Spleen (tissue), 11 donors: ENCODE measurements at regions not wholly inside any gene's neighbourhood (a gene's known extent, or its start where the extent isn't known, plus 50 kb on each side); places are given as distances from the start of the nearest gene placed in this dataset.

ENCODE experiments used
- DNase-seq: peaks from one replicate; pipeline ENCODE4 v3.0.0-alpha.2; 2020
- H3K27ac ChIP-seq, 8 donors: fragments of 200-600 bp; sonication (generic) in 7 of 8; 1 replicate in 4 of 8; 2 replicates in 4 of 8; pipeline versions ENCODE4 v1.5.0 to v1.8.0; 2016 to 2021; ENCODE audit warnings: inconsistent platforms in 4 of 8, mild to moderate bottlenecking in 4 of 8, moderate library complexity in 1 of 8
- H3K27me3 ChIP-seq, 7 donors: fragments of 200-600 bp; sonication (generic) in 6 of 7; replicated peaks in 1 of 7; 1 replicate in 4 of 7; 2 replicates in 3 of 7; pipeline versions ENCODE4 v1.5.0 to v1.8.0; 2016 to 2021; ENCODE audit warnings: inconsistent platforms in 3 of 7, mild to moderate bottlenecking in 1 of 7
- H3K36me3 ChIP-seq, 6 donors: fragments of 200-600 bp; sonication (generic) in 5 of 6; 1 replicate in 4 of 6; 2 replicates in 2 of 6; pipeline versions ENCODE4 v1.5.0 to v1.8.0; 2016 to 2021; ENCODE audit warnings: inconsistent platforms in 2 of 6
- H3K4me1 ChIP-seq, 6 donors: fragments of 200-600 bp; sonication (generic) in 5 of 6; 1 replicate in 3 of 6; 2 replicates in 3 of 6; pipeline versions ENCODE4 v1.5.0 to v1.8.0; 2016 to 2021; ENCODE audit warnings: inconsistent platforms in 3 of 6
- H3K4me3 ChIP-seq, 8 donors: fragments of 200-600 bp; sonication (generic) in 7 of 8; 1 replicate in 4 of 8; 2 replicates in 4 of 8; pipeline versions ENCODE4 v1.5.0 to v1.8.0; 2016 to 2021; ENCODE audit warnings: inconsistent platforms in 4 of 8, mild to moderate bottlenecking in 4 of 8, moderate library complexity in 2 of 8
- H3K9me3 ChIP-seq, 8 donors: fragments of 200-600 bp; sonication (generic) in 7 of 8; 1 replicate in 4 of 8; 2 replicates in 4 of 8; pipeline versions ENCODE4 v1.5.0 to v1.8.0; 2016 to 2021; ENCODE audit warnings: inconsistent platforms in 4 of 8
- POLR2A ChIP-seq, 3 donors: fragments of 450-650 bp; IDR thresholded peaks; one replicate each; pipeline ENCODE4 v1.5.1; 2017; ENCODE audit warnings: antibody characterized with exemption in 3 of 3, mild to moderate bottlenecking in 1 of 3
- POLR2AphosphoS5 ChIP-seq, 3 donors: sonication (generic); formaldehyde crosslinking; IDR thresholded peaks; one replicate each; pipeline ENCODE4 v1.5.1; 2017; ENCODE audit warnings: antibody characterized with exemption in 3 of 3
- WGBS, 5 donors: extraction: QIAGEN DNeasy Blood & Tissue Kit in 3 of 5; methylation state at CpG; one replicate each; pipeline versions ENCODE4 v1.1.5 to v1.1.7; 2013 to 2018; 5-methylcytosine and 5-hydroxymethylcytosine counted together
- intact Hi-C: fragments of 100-400 bp; cut with DNase I; formaldehyde crosslinking; loops from one replicate; pipeline ENCODE4 v1.15.0; 2023; ENCODE audit warnings: low total_unique reads
- TF ChIP-seq, protein P1 (sequence below), 11 experiments: fragments of 200-600 bp in 7 of 11; fragments of 450-650 bp in 4 of 11; sonication (generic) in 4 of 11; IDR thresholded peaks in 8 of 11; conservative IDR thresholded peaks in 3 of 11; 1 replicate in 7 of 11; 2 replicates in 4 of 11; pipeline versions ENCODE4 v1.4.0 to v1.8.0; 2016 to 2021; ENCODE audit warnings: antibody characterized with exemption in 11 of 11, inconsistent platforms in 4 of 11, mild to moderate bottlenecking in 1 of 11
- donor health status: healthy with polysubstance abuse.
- donor health status: DM: no; HTN: no; CAD: no; lungs with moderate emphysema.
- donor health status: DM: no; HTN: no; CAD: no.
- donor health status: Bipolar disorder and iron deficiency.
- donor health status: healthy.
- donor health status: DM: no; HTN: no; CAD: no.
- donor health status: DM: yes; HTN: yes; CAD: no.

DNA sequence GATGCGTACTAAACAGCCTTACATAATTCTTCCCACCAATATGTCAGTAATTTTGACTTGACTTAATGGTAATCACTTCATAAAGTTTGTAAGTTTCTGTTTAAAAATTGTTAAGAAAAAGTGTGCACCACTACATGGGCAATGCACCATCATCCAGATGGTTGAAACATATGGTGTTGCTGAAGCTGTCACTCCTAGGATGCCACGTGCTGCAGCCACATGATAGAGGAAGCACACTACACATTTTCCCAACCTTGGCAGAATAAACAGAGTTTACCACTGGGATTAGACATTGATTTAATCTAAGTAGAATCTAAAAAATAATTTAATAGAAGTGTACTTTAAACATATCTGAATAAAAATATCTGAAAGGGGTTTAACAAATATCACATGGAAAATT is 1209.9 kb downstream of the NSUN3 start:
- no peak for TF ChIP-seq POLR2A (IDR thresholded peaks at IDR 0.05)
- no peak for TF ChIP-seq POLR2AphosphoS5 (IDR thresholded peaks at IDR 0.05)
- TF ChIP-seq, protein P1, sequence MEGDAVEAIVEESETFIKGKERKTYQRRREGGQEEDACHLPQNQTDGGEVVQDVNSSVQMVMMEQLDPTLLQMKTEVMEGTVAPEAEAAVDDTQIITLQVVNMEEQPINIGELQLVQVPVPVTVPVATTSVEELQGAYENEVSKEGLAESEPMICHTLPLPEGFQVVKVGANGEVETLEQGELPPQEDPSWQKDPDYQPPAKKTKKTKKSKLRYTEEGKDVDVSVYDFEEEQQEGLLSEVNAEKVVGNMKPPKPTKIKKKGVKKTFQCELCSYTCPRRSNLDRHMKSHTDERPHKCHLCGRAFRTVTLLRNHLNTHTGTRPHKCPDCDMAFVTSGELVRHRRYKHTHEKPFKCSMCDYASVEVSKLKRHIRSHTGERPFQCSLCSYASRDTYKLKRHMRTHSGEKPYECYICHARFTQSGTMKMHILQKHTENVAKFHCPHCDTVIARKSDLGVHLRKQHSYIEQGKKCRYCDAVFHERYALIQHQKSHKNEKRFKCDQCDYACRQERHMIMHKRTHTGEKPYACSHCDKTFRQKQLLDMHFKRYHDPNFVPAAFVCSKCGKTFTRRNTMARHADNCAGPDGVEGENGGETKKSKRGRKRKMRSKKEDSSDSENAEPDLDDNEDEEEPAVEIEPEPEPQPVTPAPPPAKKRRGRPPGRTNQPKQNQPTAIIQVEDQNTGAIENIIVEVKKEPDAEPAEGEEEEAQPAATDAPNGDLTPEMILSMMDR (IDR thresholded peaks at IDR 0.05 in 8 of 11, conservative IDR thresholded peaks at IDR 0.05 in 3 of 11), result no peak
- H3K27me3 ChIP-seq, result no peaks in the 10 kb centered on the region
- H3K9me3 ChIP-seq, result no peaks in the 10 kb centered on the region
- H3K4me3 ChIP-seq, result no peak overlapping the region
- 71 to 84% (median 82%) methylated on average over 2 of the region's 2 CpGs for WGBS, 5 donors
- H3K36me3 ChIP-seq, result no peaks in the 10 kb centered on the region
- no peak overlapping the region for H3K27ac ChIP-seq
- intact Hi-C loops, result no loop called here
- H3K4me1 ChIP-seq, result no peaks in the 10 kb centered on the region
- no peak for DNase-seq

DNA sequence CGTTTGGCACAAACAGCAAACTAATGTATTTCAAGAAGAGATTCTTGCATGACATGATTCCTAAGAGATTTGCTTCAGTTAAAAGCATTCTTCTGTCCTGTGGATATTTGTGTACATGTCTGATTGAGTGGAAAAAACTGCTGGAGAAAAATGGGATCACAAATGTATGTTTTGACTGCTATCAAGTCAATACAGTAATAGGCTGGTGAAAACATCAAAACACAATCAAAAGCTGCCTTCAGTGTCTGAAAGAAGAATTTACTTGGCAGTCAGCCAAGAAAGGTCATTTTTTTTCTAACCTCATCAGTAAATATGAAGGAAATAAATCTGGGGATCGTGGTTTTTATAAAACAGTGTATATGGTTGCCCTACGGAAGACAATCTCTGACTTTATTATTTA is 1214.8 kb downstream of the NSUN3 start:
- no peak overlapping the region for H3K27ac ChIP-seq
- intact Hi-C loops, result no loop called here
- no peaks in the 10 kb centered on the region for H3K27me3 ChIP-seq
- no peaks in the 10 kb centered on the region for H3K36me3 ChIP-seq
- no peaks in the 10 kb centered on the region for H3K4me1 ChIP-seq
- WGBS, 5 donors, result 31 to 53% (median 40%) methylated on average over 3 of the region's 3 CpGs
- H3K4me3 ChIP-seq, result no peak overlapping the region
- no peak for TF ChIP-seq POLR2AphosphoS5 (IDR thresholded peaks at IDR 0.05)
- TF ChIP-seq, protein P1 (IDR thresholded peaks at IDR 0.05 in 8 of 11, conservative IDR thresholded peaks at IDR 0.05 in 3 of 11), result no peak
- no peak for DNase-seq
- peaks cover 0 to 15% (median 2%) of the 10 kb centered on the region in 8 donors for H3K9me3 ChIP-seq

DNA sequence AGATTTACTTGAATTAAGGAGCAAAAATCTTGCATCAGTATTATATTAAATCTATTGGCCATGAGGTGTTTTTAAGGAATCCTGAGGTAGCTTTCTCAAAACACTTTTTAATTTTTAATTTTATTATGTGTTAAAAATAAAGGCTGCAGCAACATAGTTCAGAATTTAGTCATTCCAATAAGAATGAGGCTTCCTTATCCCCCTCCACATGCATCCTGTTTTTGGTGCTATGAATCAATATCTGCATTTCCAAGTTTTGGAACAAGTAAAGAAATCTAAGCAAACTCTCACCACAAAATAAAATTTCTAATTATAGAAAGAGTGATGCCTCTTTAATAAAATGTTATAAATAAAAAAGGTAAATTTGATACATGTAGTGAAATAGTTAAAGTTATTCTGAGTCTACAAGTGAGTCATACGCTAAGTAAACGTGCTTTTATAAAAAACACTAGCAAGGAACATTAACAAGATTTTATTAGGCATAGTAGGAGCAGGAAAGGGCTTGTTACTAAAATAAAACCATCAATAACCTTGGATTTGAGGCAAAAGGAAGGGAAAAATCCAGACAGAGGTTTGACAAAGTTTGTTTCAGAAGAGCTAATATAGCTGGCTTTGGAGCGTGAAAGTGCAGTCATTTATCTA is 1218.0 kb downstream of the NSUN3 start:
- Histone ChIP-seq H3K36me3 (no peaks in the 10 kb centered on the region), H3K4me1 (no peaks in the 10 kb centered on the region), H3K4me3 (no peak overlapping the region), H3K9me3 (peaks cover 0 to 15% (median 2%) of the 10 kb centered on the region in 8 donors), H3K27ac (no peak overlapping the region), H3K27me3 (no peaks in the 10 kb centered on the region)
- 43 to 66% (median 61%) methylated on average over 3 of the region's 3 CpGs for WGBS, 5 donors
- intact Hi-C loops, result no loop called here
- no peak for TF ChIP-seq POLR2A (IDR thresholded peaks at IDR 0.05)
- TF ChIP-seq, protein P1 (IDR thresholded peaks at IDR 0.05 in 8 of 11, conservative IDR thresholded peaks at IDR 0.05 in 3 of 11), result no peak
- TF ChIP-seq POLR2AphosphoS5 (IDR thresholded peaks at IDR 0.05), result no peak
- DNase-seq, result no peak

DNA sequence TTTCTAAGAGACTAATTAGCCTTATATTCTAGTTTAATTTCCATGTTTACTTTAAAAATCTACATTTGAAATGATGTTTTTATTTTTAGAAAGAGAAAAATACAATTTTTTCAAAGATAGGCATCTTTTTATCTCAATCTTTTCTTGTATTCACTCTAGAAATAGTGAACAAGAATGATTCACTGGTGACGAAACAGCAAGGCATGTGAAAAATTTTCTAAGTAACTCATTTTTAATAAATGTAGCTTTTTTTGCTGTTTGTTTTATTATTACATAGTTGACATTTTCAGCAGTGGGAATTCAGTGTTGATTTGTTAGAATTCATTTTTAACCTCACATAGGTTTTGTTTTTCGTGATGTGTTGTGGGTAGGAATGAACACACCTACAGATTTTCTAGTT is 1226.4 kb downstream of the NSUN3 start:
- Histone ChIP-seq H3K27ac (no peak overlapping the region), H3K9me3 (peaks cover 0 to 17% (median 5%) of the 10 kb centered on the region in 8 donors), H3K4me1 (no peaks in the 10 kb centered on the region), H3K36me3 (no peaks in the 10 kb centered on the region), H3K4me3 (no peak overlapping the region), H3K27me3 (no peaks in the 10 kb centered on the region)
- DNase-seq, result no peak
- TF ChIP-seq POLR2AphosphoS5 (IDR thresholded peaks at IDR 0.05) (no peak), POLR2A (IDR thresholded peaks at IDR 0.05) (no peak)
- TF ChIP-seq, protein P1 (IDR thresholded peaks at IDR 0.05 in 8 of 11, conservative IDR thresholded peaks at IDR 0.05 in 3 of 11), result no peak
- WGBS, 5 donors, result 79 to 85% (median 83%) methylated on average over 2 of the region's 2 CpGs
- intact Hi-C loops, result no loop called here
